ENCODE measurements at regions not wholly inside any gene's neighbourhood (a gene's known extent, or its start where the extent isn't known, plus 50 kb on each side); places are given as distances from the start of the nearest gene placed in this dataset.

DNA sequence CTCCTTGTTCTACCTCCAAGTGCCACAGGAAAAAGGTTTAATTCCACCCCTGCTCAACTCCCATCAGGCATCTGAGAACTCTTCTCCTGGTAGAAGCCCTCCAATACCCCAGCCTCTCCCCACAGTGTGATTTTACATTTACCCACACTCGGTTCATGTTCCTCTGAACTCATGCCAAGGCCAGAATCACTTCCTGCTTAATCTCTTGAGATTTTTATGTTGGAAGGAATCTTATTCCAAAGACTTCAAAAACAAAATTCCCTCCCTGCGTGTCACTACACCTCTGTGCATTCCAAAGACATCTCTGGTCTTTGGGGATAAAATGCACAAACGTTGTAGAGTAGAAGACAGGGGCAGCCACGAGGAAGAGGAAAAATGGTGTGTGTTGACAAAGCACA, 186.8 kb downstream of the ACTL7B start:
- in situ Hi-C loops (cut with HindIII; ENCODE audit: low pct_unique_long_range_greater_than_20kb, low sequenced_read_pairs), result no loop called here
- no peak for DNase-seq (ENCODE audit: low read depth)

DNA sequence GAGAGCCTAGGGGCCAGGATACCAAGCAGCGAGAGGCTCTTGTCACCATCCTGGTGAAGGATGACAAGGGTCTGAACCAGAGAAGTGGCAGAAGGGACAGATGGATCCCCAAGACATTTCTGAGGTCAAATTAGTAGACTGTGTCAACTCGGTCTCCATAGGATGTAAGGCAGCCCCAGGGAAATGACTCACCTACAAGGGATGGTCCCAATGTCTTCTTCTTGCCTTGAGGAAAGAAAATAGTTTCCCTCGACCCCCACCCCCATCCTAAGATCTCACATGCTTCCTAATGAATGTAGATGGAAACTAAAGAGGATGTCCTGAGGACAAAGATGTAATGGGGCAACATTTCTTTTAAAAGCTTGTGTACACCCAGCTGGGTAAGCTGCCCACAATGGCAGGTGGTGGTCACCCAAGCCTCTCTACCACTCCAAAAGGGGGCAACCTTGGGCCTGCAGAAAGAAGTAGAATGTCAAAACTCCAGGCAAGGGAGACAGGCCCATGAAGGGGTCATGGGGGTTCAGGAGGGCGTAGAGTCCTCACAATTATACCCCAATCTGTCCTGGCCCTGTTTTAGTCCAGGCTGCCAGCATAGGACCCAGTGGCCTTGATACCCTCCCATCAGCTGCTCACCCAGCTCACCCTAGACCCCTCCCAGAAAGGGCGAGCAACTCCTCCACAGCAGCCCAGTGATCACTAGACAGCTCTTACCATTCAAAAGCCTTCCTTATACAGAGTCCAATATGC, 187.4 kb downstream of the ACTL7B start:
- in situ Hi-C loops (cut with HindIII; ENCODE audit: low pct_unique_long_range_greater_than_20kb, low sequenced_read_pairs), result no loop called here
- no peak for DNase-seq (ENCODE audit: low read depth)

DNA sequence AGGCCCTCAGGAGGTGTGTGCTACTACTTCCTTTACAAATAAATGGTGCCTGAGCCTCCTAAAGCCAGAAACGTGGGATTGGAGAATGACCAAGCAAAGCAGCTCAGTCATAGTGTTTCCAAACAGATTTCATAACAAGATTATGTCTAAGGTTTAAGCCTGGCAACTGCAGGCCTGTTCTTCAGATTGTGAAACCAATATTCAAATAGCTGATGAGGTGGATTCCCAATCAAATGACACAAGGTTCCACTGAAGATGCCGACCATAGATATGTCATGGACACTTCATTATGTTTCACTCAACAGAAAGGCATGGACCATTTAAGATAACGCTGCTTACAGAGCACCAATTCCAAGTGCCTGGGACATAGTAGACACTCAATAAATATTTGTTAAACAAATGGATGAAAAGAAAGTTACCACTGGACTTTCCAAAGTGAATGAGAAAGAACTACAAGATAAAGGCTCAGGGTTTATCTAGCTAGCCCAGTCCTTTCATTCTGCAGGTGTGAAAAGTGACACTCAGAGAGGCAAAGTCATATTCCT, 189.5 kb downstream of the ACTL7B start:
- DNase-seq (ENCODE audit: low read depth), result no peak
- in situ Hi-C loops (cut with HindIII; ENCODE audit: low pct_unique_long_range_greater_than_20kb, low sequenced_read_pairs), result no loop called here

DNA sequence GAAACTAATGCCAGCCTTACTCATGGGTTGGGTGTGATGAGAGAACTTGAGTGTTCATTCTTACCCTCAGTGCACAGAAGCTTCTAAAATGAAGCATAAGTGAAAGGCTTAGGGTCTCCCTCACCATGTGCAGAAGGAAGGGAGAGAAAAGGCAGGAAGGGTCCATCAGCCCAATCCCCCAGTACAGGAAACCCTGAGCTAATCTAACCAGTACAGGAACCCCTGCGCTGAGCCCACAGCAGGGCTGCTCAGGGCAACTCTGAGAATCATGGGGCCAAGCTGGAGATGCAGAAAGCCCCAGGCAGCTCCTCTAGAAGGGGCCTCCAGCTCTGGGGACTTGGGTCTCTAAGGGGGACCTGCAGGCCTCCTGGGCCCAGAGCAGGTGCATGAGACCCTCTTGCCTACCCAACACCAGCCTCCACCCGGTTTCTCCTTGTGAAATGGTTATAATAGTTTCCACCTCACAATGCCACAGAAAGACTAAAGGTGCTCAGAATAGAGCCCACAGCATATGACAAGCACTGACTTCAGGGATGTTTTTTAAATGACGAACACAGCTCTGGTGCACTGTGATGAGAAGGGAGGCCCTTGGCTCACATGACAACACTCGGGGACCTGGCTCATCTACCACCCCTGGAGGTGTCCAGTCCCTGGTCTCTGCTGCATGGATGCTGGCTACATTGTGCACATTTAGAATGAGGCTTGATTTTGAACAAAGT, 190.1 kb downstream of the ACTL7B start:
- DNase-seq (ENCODE audit: low read depth), result no peak
- in situ Hi-C loops (cut with HindIII; ENCODE audit: low pct_unique_long_range_greater_than_20kb, low sequenced_read_pairs), result no loop called here

DNA sequence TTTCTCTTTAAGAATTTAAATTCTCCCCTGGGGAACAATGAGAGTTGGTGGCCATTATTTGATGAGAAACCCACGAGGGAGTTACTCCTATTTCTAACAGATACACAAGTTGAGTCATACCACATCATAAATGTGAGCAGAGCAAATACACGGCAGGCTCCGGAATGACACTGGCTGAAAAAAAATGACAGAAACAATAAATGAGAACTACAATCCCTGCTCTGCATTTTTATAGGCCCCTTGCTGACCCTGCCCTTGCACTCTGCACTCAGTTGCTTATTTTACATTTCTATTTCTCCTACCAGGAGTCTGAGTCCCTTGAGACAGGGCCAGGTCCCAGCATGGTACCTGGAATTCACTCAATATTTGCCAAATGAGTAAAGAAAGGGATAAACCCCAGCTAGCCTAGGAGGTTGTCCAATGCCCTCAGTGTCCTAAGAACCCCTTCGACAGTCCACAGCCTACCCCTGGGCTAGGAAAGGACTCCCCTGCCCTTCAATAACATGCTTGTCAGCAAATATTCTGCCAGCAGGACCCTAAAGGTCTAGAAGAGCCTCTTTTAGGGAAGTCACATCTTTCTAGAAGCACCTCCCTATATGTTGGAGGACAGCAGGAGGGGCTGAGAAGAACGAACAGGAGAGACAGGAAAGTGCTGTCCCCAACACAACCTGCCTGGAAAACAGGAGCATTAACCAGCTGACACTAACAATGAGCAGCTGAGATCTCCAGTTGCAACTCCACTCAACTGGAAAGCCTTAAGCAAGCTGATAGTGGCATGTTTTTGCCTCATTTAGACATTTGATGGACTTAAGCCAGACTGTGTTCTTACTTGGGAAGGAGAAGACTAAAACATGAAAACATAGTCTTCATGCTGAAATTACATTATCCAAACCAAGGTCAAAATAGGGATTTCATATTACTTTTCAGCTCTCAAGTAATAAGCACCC, 191.2 kb downstream of the ACTL7B start:
- DNase-seq (ENCODE audit: low read depth), result no peak
- in situ Hi-C loops (cut with HindIII; ENCODE audit: low pct_unique_long_range_greater_than_20kb, low sequenced_read_pairs), result no loop called here

DNA sequence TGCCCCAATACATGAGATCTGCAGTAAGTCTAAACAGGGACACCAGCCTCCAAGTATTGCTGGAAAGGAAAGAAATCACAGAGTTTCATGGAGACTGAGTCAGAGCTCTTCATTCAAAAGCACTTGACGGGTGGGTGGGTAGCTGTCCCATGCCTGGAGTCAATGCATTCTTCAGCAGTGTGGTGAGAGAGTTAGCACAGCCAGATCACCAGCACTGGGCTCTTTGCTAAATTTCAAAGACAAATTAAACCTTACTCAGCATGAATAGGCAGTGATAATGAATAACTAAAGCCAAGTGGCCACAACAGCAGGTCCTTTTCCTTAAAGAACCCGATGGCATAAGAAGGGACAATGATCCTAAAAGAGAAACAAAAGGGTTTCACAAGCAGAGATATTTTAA, 192.4 kb downstream of the ACTL7B start:
- in situ Hi-C loops (cut with HindIII; ENCODE audit: low pct_unique_long_range_greater_than_20kb, low sequenced_read_pairs), result no loop called here

DNA sequence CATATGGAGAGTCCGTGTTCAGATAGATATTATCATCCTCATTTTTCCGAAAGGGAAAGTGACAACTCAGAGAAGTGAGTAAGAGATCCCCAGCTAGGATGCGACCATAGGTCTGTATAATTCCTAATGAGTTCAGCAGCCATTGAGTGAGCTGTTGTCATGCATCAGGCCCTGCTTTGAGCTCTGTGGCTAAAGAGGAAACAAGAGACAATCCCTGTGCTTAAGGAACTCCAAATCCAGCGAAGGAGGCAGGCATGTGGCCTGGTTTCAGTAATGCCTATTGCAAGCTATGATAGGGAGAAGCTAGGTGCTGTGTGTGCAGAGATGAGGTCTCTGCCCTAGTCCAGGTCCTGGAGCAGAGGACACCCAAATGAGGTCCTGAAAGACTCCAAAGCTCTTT, 192.8 kb downstream of the ACTL7B start:
- in situ Hi-C loops (cut with HindIII; ENCODE audit: low pct_unique_long_range_greater_than_20kb, low sequenced_read_pairs), result no loop called here
- DNase-seq (ENCODE audit: low read depth), result no peak

More for the DNA sequence above, 192.4 kb downstream of the ACTL7B start:
- DNase-seq (ENCODE audit: low read depth), result no peak

DNA sequence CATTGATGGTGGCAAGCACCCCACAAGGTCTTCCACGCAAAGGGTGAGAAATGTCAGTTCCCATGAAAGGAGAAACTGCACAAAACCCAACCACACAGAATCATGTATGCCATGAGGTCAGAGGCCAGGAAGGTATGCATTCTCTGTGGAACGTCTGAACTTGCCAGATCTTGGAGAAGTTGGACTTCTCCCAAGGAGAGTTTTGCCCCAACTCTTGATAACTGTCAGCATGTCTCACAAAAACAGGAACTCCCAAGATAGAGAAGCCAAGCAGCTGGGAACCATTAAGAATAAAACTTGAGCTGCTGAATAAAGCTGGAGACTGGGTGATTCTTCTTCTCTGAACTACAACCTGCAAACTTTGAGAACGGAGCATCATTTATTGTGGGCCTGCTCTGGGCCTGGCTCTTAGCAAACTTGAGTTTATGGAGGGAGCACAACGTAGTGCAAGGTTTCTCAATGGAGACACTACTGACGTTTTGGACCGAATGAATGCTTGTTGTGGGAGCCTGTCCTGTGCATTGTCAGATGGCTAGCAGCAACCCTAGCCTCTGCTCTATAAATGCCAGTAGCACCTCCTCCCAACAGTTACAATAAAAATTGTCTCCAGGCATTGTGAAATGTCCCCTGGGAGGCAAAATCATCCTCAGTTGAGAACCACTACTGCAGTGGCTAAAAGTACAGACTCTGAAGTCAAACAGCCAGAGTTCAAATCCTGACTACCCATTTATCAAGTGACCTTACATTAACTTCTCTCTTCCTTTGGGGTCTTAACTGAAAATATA, 193.5 kb downstream of the ACTL7B start:
- DNase-seq (ENCODE audit: low read depth), result no peak
- in situ Hi-C loops (cut with HindIII; ENCODE audit: low pct_unique_long_range_greater_than_20kb, low sequenced_read_pairs), result no loop called here

DNA sequence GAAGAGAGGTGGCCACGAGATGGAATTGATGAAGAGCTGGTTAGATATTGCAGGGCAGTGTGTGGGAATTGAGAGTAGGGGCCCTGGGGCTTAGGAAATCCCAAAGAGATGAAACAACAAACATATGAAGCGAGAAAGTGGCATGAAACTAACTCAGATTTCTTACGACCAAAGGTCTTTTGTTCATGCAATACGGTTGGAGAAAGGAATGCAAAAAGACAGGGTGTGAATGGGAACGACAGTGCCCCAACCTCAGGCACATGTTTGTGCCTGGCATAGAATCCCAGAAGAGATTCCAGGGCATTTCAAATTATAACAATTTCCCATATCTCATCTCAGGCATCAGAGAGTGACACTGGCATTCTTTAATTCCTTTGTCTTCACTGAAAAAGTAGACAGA, 199.2 kb downstream of the ACTL7B start:
- no peak for DNase-seq (ENCODE audit: low read depth)
- in situ Hi-C loops (cut with HindIII; ENCODE audit: low pct_unique_long_range_greater_than_20kb, low sequenced_read_pairs), result no loop called here

DNA sequence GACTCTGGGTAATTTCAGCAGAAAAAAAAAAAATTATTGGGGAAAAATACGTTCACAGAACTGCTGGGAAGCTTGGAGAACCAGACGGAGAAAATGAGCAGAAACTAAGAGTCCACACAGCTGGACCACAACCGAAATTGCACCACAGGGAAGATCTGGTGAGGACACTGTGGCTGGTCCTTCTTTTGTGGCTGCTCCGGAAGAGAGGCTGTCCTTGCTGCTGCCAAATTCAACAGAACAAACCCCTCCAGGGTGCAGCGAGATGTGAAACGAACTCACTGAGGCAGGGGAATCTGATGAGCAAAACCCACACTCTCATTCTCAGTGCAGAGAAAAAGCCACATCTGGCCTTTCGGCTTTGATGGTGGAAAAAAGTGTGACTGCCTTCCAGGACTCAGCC, 200.0 kb downstream of the ACTL7B start:
- in situ Hi-C loops (cut with HindIII; ENCODE audit: low pct_unique_long_range_greater_than_20kb, low sequenced_read_pairs), result no loop called here
- no peak for DNase-seq (ENCODE audit: low read depth)

DNA sequence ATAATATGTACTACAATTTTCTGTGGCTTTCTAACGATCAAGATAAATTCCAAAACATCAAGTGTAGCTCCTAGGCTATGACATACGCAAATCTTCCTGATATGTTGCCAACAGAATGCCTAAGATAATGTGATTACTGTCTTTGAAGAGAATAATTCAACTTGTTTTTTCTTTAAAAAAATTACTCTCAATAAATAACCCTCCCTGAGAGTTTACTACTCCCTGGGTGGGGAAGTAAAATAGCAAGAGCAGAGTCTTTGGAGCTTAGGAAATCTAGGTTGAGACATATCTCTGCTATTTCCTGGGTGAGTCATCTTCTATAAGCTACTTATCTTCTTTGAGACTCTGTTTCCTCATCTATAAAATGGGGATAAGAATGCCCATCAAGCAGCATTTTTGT, 201.2 kb downstream of the ACTL7B start:
- DNase-seq (ENCODE audit: low read depth), result no peak

DNA sequence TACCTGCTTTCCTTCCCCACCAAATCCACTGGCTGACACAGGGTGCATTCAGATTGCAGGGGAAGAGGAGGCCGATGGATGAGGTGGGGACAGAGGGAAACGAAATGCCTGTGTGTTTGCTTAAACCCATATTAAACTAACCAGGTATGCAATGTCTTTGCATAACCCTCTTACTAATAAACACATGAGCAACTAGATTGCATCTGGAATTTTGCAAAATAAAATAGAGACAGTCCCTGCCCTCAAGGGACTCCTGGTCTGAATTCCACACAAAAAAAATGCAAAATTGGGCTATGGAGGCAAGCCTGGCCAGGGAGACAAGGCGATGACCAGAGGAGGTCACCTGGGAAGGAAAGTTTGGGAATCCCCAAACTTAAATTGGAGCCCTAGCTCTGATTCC, 202.9 kb downstream of the ACTL7B start:
- DNase-seq (ENCODE audit: low read depth), result no peak
- in situ Hi-C loops (cut with HindIII; ENCODE audit: low pct_unique_long_range_greater_than_20kb, low sequenced_read_pairs), result no loop called here

More for the DNA sequence above, 201.2 kb downstream of the ACTL7B start:
- in situ Hi-C loops (cut with HindIII; ENCODE audit: low pct_unique_long_range_greater_than_20kb, low sequenced_read_pairs), result no loop called here

DNA sequence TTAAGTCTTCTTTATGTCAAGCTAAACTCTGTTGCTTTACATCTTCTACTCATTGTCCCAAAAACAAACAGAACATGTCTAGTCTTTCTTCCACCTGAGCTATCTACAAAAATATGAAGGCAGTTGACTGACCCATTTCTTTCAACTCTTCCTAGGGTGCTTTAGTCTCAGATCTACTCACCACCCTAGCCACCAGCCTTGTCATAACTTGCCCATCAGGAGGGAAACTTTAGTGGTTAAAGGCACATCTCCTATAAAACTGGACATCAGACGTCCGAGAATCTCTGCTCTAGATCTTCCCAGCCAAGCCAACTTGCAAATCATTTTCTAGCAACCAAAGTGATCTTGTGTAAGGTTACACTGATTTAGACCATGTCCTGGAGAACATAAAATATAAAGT, 205.0 kb downstream of the ACTL7B start:
- no peak for DNase-seq (ENCODE audit: low read depth)
- in situ Hi-C loops (cut with HindIII; ENCODE audit: low pct_unique_long_range_greater_than_20kb, low sequenced_read_pairs), result no loop called here

DNA sequence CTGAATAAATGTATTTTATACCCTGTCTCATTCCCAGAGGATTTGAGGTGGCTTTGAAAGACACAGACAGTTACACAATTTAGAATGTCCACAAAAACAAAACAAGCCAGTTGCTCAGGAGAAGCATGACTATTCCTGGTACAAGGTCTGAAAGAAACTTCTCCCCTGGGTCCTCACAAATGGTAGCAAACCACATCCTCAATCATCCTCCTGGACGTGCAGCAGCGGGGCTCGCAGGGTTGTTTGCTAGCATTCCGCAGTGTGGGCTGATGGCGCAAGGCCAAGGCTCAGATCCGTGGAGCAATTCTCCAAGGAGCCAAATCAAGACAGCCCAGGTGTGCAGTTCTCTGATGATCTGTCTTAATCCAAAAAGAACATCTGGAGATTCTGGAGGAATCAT, 210.3 kb downstream of the ACTL7B start:
- in situ Hi-C loops (cut with HindIII; ENCODE audit: low pct_unique_long_range_greater_than_20kb, low sequenced_read_pairs), result no loop called here

DNA sequence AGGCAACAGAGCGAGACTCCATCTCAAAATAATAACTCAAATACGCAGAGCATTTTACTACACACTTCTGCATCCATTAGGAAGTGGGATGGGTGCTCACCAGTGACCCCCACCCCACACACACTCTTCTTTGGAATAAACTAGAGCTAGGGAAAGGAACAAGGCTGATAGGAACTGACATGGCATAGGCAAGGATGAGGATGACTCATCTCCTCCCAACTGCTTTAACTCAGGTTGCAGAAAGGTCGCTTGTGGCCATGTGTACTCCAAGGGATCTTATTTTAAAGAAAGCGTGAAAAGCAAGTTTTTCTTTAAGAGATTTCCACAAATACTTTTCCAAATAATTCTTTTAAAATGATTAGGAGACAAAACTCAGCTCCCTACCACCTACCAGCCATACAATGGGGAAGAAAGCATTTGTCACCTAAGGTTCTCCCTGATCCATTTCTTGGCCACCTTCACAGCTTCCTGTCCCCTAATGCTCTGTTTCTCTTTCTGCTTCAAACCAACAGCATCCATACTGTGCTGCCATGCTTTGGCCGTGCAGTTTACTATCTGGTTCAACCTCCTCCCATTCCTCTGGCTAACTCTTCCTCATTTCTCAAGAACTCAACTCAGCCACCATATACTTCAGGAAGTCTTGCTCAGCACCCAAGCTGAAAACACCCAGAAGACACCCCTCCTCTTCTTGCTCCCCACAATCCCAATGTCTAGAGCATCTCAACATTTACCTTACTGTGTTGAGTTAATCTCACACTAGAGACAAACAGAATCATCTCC, 211.9 kb downstream of the ACTL7B start:
- no peak for DNase-seq (ENCODE audit: low read depth)
- in situ Hi-C loops (cut with HindIII; ENCODE audit: low pct_unique_long_range_greater_than_20kb, low sequenced_read_pairs), result no loop called here

More for the DNA sequence above, 210.3 kb downstream of the ACTL7B start:
- DNase-seq (ENCODE audit: low read depth), result no peak

DNA sequence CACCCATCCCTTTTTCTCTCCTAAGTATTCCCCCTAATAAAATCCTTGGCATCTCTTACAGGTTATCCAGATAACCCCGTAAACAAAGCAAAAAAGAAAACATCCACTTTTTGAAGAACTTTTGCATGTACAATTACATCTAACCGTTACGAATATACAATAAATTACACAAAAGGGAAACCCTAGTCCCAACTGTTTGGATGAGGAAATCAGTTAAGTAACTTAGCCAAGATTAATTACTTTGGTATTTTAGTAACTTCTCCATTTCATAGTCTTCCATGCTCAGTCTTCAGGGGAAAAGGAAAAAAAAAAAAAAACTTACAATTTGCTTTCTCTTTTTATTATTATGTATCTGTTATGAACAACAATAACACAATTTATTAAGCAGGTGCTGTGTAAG, 212.9 kb downstream of the ACTL7B start:
- in situ Hi-C loops (cut with HindIII; ENCODE audit: low pct_unique_long_range_greater_than_20kb, low sequenced_read_pairs), result no loop called here
- no peak for DNase-seq (ENCODE audit: low read depth)

DNA sequence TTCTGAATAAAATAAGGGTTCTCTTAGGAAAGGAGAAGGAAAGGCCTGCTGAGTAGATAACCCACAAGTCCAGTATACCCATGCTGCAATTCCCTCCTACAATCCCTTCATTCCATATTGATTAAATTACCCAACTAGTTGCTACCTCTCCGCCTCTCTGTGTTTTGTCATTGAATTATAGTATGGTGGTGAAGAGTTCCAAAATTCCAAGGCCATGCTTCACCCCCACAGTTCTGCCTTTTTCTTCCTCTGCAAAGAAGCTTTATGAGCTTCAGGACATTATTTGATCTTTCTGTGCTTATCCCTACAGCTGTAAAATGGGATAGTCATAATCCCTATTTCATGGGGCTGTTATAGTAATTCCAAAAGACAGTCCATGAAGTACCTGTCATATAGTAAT, 215.6 kb downstream of the ACTL7B start:
- DNase-seq (ENCODE audit: low read depth), result no peak
- in situ Hi-C loops (cut with HindIII; ENCODE audit: low pct_unique_long_range_greater_than_20kb, low sequenced_read_pairs), result no loop called here

Data from Caki2 (cell line).